ENCODE measurements at regions not wholly inside any gene's neighbourhood (a gene's known extent, or its start where the extent isn't known, plus 50 kb on each side); places are given as distances from the start of the nearest gene placed in this dataset.

- TF ChIP-seq SPI1 (IDR thresholded peaks at IDR 0.05; ENCODE audit: borderline replicate concordance, low read depth), result no peak
- TF ChIP-seq REST (IDR thresholded peaks at IDR 0.05; ENCODE audit: insufficient replicate concordance, low read depth), result no peak
- TF ChIP-seq CTCF (IDR thresholded peaks at IDR 0.05; ENCODE audit: insufficient read depth, low read length), result no peak
- no peak for TF ChIP-seq GABPA (IDR thresholded peaks at IDR 0.05; ENCODE audit: low read depth)
- no peak for TF ChIP-seq POLR2AphosphoS5 (IDR thresholded peaks at IDR 0.05; ENCODE audit: low read depth)
- no peak overlapping the region for H3K27ac ChIP-seq (replicated peaks)
- DNase-seq (ENCODE audit: low read depth in 1 of 2, low spot score in 1 of 2), result no peak
- no peak overlapping the region for H3K4me3 ChIP-seq (replicated peaks; ENCODE audit: insufficient read depth, low read length)
- H3K27me3 ChIP-seq (ENCODE audit: insufficient read depth, poor library complexity, severe bottlenecking), result no peaks in the 10 kb centered on the region
These were observed 206.8 kb upstream of the TMTC4 start for GRCh38 chr13:100881291-100881864.

- TF ChIP-seq GABPA (IDR thresholded peaks at IDR 0.05; ENCODE audit: low read depth) (no peak), POLR2AphosphoS5 (IDR thresholded peaks at IDR 0.05; ENCODE audit: low read depth) (no peak), REST (IDR thresholded peaks at IDR 0.05; ENCODE audit: insufficient replicate concordance, low read depth) (no peak), CTCF (IDR thresholded peaks at IDR 0.05; ENCODE audit: insufficient read depth, low read length) (no peak), SPI1 (IDR thresholded peaks at IDR 0.05; ENCODE audit: borderline replicate concordance, low read depth) (no peak)
- no peaks in the 10 kb centered on the region for H3K27me3 ChIP-seq (ENCODE audit: insufficient read depth, poor library complexity, severe bottlenecking)
- no peak overlapping the region for H3K4me3 ChIP-seq (replicated peaks; ENCODE audit: insufficient read depth, low read length)
- no peak for DNase-seq (ENCODE audit: low read depth in 1 of 2, low spot score in 1 of 2)
- no peak overlapping the region for H3K27ac ChIP-seq (replicated peaks)
These were observed 205.6 kb upstream of the TMTC4 start for GRCh38 chr13:100880166-100880565.

GRCh38 chr13:100879255-100879654, 204.7 kb upstream of the TMTC4 start:
- Histone ChIP-seq H3K27me3 (ENCODE audit: insufficient read depth, poor library complexity, severe bottlenecking) (no peaks in the 10 kb centered on the region), H3K4me3 (replicated peaks; ENCODE audit: insufficient read depth, low read length) (no peak overlapping the region), H3K27ac (replicated peaks) (no peak overlapping the region)
- DNase-seq (ENCODE audit: low read depth in 1 of 2, low spot score in 1 of 2), result no peak
- TF ChIP-seq POLR2AphosphoS5 (IDR thresholded peaks at IDR 0.05; ENCODE audit: low read depth) (no peak), REST (IDR thresholded peaks at IDR 0.05; ENCODE audit: insufficient replicate concordance, low read depth) (no peak), CTCF (IDR thresholded peaks at IDR 0.05; ENCODE audit: insufficient read depth, low read length) (no peak), SPI1 (IDR thresholded peaks at IDR 0.05; ENCODE audit: borderline replicate concordance, low read depth) (no peak), GABPA (IDR thresholded peaks at IDR 0.05; ENCODE audit: low read depth) (no peak)
